ENCODE measurements at regions not wholly inside any gene's neighbourhood (a gene's known extent, or its start where the extent isn't known, plus 50 kb on each side); places are given as distances from the start of the nearest gene placed in this dataset.

- Histone ChIP-seq H3K27me3 (replicated peaks; ENCODE audit: insufficient read depth, low read length) (no peaks in the 10 kb centered on the region), H4K20me1 (ENCODE audit: insufficient read depth, low read length) (no peaks in the 10 kb centered on the region), H3K27ac (ENCODE audit: low read length) (no peak overlapping the region), H3K4me3 (ENCODE audit: low read length) (no peak overlapping the region), H3K9me3 (replicated peaks; ENCODE audit: insufficient read depth, low read length) (no peaks in the 10 kb centered on the region), H3F3A (ENCODE audit: insufficient read depth, low read length) (no peaks in the 10 kb centered on the region), H3K9ac (ENCODE audit: low read length) (no peak overlapping the region), H2AFZ (ENCODE audit: low read length) (no peak overlapping the region), H3K4me1 (ENCODE audit: low read length) (no peaks in the 10 kb centered on the region), H3K79me2 (ENCODE audit: low read length) (no peaks in the 10 kb centered on the region), H3K36me3 (replicated peaks; ENCODE audit: insufficient read depth, low read length) (no peaks in the 10 kb centered on the region), H3K4me2 (ENCODE audit: low read depth, low read length) (no peak overlapping the region), H3K9me2 (replicated peaks; ENCODE audit: insufficient read depth, low read length) (no peaks in the 10 kb centered on the region)
- no peak for TF ChIP-seq EZH2phosphoT487 (IDR thresholded peaks at IDR 0.05; ENCODE audit: low read length)
- no peak for TF ChIP-seq EZH2 (optimal IDR thresholded peaks at IDR 0.05; ENCODE audit: low read depth, low read length)
- no peak for TF ChIP-seq CTCF (IDR thresholded peaks at IDR 0.05; ENCODE audit: low read length)
- DNase-seq, result no peak
Observed at GRCh38 chr17:65398040-65398787, 163.2 kb downstream of the AXIN2 start.

DNA sequence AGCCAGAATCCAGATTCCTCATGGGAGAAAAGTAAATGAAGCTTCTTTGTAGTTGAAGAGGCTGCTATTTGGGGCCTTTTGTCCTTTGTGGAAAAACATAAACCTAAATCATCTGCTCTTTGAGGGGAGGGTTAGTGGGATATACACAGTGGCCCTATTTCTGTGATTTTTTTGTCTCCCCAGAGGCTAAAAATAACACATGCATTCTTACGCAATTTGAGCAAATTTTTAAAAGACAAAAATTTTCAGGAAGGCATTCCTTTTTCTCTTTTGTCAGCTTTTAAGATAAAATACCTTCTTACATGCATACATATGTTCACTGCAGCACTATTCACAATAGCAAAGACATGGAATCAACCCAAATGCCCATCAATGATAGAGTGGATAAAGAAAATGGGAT lies 165.5 kb downstream of the AXIN2 start:
- H3K9me3 ChIP-seq (replicated peaks; ENCODE audit: insufficient read depth, low read length), result no peaks in the 10 kb centered on the region
- no peak overlapping the region for H3K9ac ChIP-seq (ENCODE audit: low read length)
- H3K79me2 ChIP-seq (ENCODE audit: low read length), result no peaks in the 10 kb centered on the region
- TF ChIP-seq CTCF (IDR thresholded peaks at IDR 0.05; ENCODE audit: low read length), result no peak
- no peak for TF ChIP-seq EZH2 (optimal IDR thresholded peaks at IDR 0.05; ENCODE audit: low read depth, low read length)
- no peak for TF ChIP-seq EZH2phosphoT487 (IDR thresholded peaks at IDR 0.05; ENCODE audit: low read length)
- no peaks in the 10 kb centered on the region for H3F3A ChIP-seq (ENCODE audit: insufficient read depth, low read length)
- no peaks in the 10 kb centered on the region for H4K20me1 ChIP-seq (ENCODE audit: insufficient read depth, low read length)
- no peak overlapping the region for H3K4me2 ChIP-seq (ENCODE audit: low read depth, low read length)
- H3K36me3 ChIP-seq (replicated peaks; ENCODE audit: insufficient read depth, low read length), result no peaks in the 10 kb centered on the region
- H3K4me1 ChIP-seq (ENCODE audit: low read length), result no peaks in the 10 kb centered on the region
- no peaks in the 10 kb centered on the region for H3K9me2 ChIP-seq (replicated peaks; ENCODE audit: insufficient read depth, low read length)
- H2AFZ ChIP-seq (ENCODE audit: low read length), result no peak overlapping the region
- no peaks in the 10 kb centered on the region for H3K27me3 ChIP-seq (replicated peaks; ENCODE audit: insufficient read depth, low read length)
- no peak overlapping the region for H3K27ac ChIP-seq (ENCODE audit: low read length)
- H3K4me3 ChIP-seq (ENCODE audit: low read length), result no peak overlapping the region
- no peak for DNase-seq

DNA sequence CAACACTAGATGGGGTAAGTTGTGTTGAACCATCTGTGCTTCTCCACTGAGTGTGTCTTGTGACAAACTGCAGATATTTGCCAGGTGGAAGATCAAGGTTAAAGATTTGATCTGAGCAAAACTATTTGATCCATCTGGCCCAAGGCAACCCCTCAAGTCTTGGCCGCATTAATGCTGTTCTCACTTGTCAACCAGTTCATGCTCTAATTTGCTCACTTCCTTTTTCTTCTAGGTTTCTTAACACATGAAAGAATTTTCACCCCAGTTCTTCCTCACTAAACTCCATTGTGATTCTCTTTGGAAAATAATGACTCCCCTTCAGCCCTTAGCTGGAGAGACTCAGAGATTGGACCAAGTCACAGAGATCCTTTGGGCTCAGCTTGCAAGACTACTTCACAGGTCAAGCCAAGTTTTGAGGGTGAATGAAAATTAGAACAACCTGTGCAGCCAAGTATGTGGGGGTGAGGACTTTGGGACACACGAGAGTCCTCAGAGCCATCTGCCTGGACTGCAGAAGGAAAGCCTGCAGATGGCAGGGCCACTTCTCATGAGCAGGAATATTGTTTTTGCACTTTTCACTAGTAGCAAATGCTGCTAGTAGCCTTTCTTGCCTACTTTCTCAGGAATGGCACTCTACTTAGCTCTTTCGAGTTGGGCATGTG lies 166.5 kb downstream of the AXIN2 start:
- H3K36me3 ChIP-seq (replicated peaks; ENCODE audit: insufficient read depth, low read length), result no peaks in the 10 kb centered on the region
- no peak overlapping the region for H3K4me2 ChIP-seq (ENCODE audit: low read depth, low read length)
- H3K27me3 ChIP-seq (replicated peaks; ENCODE audit: insufficient read depth, low read length), result no peaks in the 10 kb centered on the region
- H4K20me1 ChIP-seq (ENCODE audit: insufficient read depth, low read length), result no peaks in the 10 kb centered on the region
- no peaks in the 10 kb centered on the region for H3K4me1 ChIP-seq (ENCODE audit: low read length)
- H3K4me3 ChIP-seq (ENCODE audit: low read length), result no peak overlapping the region
- no peaks in the 10 kb centered on the region for H3F3A ChIP-seq (ENCODE audit: insufficient read depth, low read length)
- no peak for TF ChIP-seq EZH2 (optimal IDR thresholded peaks at IDR 0.05; ENCODE audit: low read depth, low read length)
- TF ChIP-seq EZH2phosphoT487 (IDR thresholded peaks at IDR 0.05; ENCODE audit: low read length), result no peak
- TF ChIP-seq CTCF (IDR thresholded peaks at IDR 0.05; ENCODE audit: low read length), result no peak
- no peak overlapping the region for H3K9ac ChIP-seq (ENCODE audit: low read length)
- H3K9me2 ChIP-seq (replicated peaks; ENCODE audit: insufficient read depth, low read length), result no peaks in the 10 kb centered on the region
- no peaks in the 10 kb centered on the region for H3K79me2 ChIP-seq (ENCODE audit: low read length)
- no peak for DNase-seq
- no peak overlapping the region for H2AFZ ChIP-seq (ENCODE audit: low read length)
- H3K9me3 ChIP-seq (replicated peaks; ENCODE audit: insufficient read depth, low read length), result no peaks in the 10 kb centered on the region
- no peak overlapping the region for H3K27ac ChIP-seq (ENCODE audit: low read length)
